HG02588 (cell line): ENCODE measurements at regions not wholly inside any gene's neighbourhood (a gene's known extent, or its start where the extent isn't known, plus 50 kb on each side); places are given as distances from the start of the nearest gene placed in this dataset.

ENCODE experiments used
- ATAC-seq: cut with Tn5 transposase; IDR thresholded peaks from one replicate; pipeline ENCODE4 v1.9.1; 2021; ENCODE audit warnings: mild to moderate bottlenecking, moderate library complexity; ENCODE audit not compliant: unreplicated experiment

DNA sequence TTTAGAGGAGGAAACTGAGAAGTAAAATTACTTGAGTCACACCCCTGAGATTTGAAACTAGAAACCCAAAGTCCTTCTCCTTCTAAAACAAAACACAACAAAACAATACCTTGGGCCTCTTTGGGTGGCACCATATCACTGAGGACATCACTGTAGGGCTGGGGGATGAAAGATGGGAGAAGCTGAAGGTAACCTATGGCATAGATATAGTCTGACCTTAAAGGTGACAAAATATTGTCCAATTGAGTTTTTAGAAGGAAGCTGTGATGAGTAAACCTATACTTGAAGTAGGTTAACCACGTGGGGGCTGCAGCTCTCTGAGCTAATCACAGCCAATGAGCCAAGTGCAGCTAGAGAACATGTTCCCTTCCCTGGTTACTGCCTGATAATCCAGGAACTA is 167.4 kb upstream of the CD180 start:
- ATAC-seq = no peak

- ATAC-seq = no peak
Measured at GRCh38 chr5:67363180-67363709, 166.6 kb upstream of the CD180 start.

DNA sequence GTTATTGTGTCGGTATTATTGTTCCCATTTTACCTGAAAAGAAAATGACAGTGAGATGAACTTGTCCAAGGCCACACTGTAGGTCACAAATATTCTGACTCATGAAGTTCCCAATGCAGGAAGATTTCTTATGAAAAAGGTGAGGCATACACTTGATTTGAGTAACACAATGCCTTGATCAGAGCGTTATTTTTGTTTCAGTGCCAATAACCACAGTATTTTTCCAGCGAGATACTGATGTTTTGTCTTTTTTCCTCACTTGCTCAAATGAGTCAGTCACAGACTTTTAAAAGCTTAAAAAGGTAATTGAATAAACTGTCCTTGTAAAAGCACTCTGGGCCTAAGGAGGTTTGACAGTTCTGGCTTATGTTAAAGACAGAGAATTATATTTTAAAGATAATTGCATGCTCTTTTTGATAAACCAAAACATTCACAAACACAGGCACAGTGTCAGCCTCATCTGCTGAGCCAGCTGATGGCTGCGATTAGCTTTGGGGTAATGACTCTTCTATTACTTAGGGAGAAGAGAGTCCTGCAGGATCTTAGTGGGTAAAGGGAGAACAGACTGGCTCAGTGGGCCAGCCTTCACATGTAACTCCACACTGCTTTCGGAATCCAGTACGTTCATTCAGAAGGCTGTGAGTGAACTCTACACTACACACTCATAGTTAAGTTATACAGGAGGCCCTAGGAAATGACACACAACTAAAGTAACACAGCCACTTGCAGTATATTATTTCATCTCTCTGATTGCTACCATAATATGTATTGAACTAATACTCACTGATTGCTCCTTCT is 165.5 kb upstream of the CD180 start:
- no peak for ATAC-seq

- ATAC-seq = no peak
Measured at GRCh38 chr5:67360047-67360446, 163.4 kb upstream of the CD180 start.

GRCh38 chr5:67358186-67358585 is 161.6 kb upstream of the CD180 start:
- ATAC-seq = no peak

- no peak for ATAC-seq
Measured at GRCh38 chr5:67355120-67355713, 158.6 kb upstream of the CD180 start.

DNA sequence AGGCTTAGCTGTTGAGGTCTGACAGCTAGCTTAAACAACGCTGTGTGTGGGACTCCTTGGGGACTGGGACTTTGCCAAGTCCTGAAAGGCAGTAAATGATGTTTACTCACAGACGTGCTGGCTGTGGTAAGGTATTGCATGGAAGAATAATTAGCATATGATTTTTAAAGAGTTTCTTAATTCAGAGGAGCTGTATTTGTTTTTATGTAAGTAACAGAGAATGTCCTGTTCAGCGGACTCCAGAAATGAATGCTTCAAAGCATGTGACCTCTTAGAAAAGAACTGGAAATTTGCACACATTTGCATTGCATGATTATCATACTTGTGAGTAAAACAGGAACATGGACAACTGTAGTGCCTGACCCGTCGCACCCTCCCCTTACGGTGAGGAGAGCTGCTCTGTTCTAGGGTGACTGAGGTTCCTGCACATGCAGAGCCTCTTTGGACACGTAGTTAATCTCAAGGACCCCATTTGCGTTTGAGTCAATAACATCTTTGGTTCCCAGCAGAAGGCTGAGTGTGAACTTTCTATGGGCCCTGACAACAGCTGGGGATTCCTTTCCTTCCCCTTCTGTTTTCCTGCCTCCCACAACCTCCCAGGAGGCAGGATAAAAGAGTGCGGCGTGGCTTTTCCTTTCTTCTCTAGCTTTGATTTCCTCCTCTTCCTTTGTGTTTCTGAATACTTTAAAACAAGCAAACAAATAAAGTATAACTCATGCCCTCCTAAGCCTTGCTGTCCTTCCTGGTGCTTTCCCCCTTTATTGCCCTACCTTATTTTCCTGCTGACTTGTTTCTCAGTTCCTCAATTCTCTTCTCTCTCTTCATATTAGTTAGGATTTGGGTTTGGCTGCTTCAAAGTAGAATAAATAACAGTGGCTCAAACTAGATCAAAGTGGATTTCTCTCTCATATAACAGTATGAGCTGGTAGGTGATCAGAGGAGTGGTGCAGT is 157.2 kb upstream of the CD180 start:
- no peak for ATAC-seq

DNA sequence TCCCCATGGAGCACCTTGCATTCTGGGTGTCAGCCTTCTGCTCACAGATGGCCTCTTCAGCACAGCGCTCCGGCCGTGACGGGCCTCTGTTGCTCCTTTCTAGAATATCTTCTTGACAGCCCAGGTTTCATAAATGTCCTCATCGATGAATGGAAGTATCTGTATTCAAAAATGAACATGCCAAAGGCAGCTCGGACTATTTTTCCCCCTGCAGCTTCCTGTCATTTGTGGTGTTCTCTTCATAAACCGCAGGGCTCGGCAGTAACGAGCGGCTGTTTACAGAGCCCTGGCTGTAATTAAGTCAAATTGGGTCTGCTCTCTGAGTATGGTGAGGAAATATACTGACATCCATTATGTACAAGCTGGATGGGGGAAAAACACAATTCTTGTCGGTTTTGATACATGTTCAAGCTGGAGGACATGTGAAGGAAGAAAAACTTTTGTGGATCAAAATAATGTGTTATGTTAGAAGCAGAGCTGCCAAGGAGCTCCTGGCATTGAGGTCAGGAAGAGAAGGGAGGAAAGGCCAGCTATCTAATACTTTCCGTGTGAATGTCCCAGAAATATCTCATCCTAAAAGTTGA is 154.1 kb upstream of the CD180 start:
- no peak for ATAC-seq

- ATAC-seq = no peak
Measured at GRCh38 chr5:67350185-67350584, 153.6 kb upstream of the CD180 start.

DNA sequence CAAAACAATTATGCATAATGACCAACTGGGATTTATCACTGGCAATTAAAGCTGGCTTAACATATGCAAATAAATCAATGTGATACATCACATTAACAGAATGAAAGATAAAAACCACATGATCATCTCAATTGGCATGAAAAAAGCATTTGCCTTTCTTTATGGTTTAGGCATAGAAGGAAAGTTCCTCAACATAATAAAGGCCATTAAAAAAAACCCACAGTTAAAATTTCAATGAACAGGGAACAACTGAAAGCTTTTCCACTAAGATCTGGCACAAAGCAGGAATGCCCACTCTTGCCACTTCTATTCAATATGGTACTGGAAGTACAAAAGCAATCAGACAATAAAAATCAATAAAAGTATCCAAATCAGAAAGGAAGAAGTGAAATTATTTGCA is 151.2 kb upstream of the CD180 start:
- no peak for ATAC-seq

- ATAC-seq = no peak
Measured at GRCh38 chr5:67346611-67347010, 150.0 kb upstream of the CD180 start.

DNA sequence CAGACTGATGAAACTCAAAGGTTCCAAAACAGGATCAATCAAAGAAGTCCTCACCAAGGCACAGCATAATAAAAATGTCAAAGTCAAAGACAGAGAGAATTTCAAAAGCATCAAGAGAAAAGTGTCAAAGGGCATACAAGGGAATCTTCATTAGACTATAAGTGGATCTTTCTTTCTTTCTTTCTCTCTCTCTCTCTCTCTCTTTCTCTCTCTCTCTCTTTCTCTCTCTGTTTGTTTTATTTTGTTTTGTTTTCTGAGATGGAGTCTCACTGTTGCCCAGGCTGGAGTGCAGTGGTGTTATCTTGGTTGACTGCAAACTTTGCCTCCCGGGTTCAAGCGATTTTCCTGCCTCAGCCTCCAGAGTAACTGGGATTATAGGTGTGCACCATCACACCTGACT is 148.3 kb upstream of the CD180 start:
- ATAC-seq = no peak

DNA sequence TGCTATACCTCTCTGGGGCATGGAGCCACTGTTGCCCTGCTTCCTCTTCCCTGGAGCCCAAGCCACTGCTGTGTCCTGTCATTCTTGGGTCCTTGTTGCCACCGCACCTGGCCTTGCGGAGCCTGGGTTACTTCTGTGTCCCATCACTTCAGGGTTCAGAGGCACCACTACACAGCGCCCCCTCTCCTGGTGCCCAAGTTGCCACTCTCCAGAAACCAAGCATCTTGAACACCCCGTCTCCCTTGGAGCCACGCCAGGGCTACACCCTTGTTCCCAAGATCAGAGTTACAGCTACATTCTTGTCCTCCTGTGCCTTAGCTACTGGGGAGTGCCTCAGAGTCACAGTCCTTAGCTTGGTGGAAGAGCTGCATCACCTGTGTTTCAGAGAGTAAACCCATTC is 147.2 kb upstream of the CD180 start:
- ATAC-seq = no peak

- no peak for ATAC-seq
Measured at GRCh38 chr5:67341478-67341877, 144.9 kb upstream of the CD180 start.

- no peak for ATAC-seq
Measured at GRCh38 chr5:67339219-67339767, 142.7 kb upstream of the CD180 start.

GRCh38 chr5:67338421-67338820 is 141.8 kb upstream of the CD180 start:
- ATAC-seq = no peak

- no peak for ATAC-seq
Measured at GRCh38 chr5:67337751-67338150, 141.2 kb upstream of the CD180 start.

DNA sequence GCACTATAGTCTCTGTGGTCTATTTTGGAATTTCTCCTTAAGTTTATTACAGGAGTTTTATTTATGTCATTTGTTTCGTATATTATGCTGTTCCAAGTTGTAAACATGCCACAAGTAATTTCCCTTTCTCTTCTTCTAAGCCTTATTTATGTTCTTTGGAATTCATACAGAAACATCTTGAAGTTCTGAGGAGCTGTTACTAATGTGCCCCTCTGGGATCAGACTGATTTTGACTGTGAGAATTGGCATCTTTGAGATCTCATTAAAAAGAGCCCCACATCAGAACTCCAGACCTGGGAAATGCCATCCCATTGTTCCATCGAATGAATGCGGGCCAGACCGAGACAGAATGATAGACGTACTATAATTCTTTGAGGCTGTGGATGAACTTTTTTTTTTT is 138.8 kb upstream of the CD180 start:
- ATAC-seq = no peak

DNA sequence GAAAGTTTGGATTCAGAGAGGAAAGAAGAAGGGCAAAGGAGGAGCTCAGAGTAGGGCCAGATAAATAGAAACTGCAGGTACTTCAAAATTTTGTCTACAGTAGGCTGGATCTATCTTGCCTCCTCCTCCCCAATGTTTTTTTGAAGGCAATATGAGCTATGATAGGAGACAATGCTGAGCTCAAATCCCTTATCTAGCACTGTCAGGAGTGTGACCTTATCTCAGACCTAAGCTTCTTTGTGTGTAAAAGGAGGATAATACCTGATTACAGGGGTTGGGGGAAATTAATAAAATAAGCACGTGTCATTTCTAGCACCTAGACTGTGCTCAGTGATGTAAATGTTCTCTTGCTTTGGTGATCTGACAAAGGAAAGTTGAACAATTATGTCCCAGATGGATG is 137.8 kb upstream of the CD180 start:
- no peak for ATAC-seq

GRCh38 chr5:67333171-67333570 is 136.6 kb upstream of the CD180 start:
- no peak for ATAC-seq
